HUDEP-2 (cell line): ENCODE measurements at regions not wholly inside any gene's neighbourhood (a gene's known extent, or its start where the extent isn't known, plus 50 kb on each side); places are given as distances from the start of the nearest gene placed in this dataset.

Source experiments
- DNase-seq, 76 experiments: peaks; one replicate each; lab custom pipeline; 2025; ENCODE audit not compliant: unreplicated experiment in 76 of 76; lab: John Stamatoyannopoulos, UW

- no peak for DNase-seq
Observed at GRCh38 chr5:123810253-123810652, 298.3 kb downstream of the CSNK1G3 start.

- DNase-seq: no peak
Observed at GRCh38 chr5:123809594-123810221, 297.7 kb downstream of the CSNK1G3 start.

GRCh38 chr5:123808461-123809380, 296.7 kb downstream of the CSNK1G3 start:
- no peak for DNase-seq

GRCh38 chr5:123807177-123807945, 295.4 kb downstream of the CSNK1G3 start:
- DNase-seq: no peak

GRCh38 chr5:123806644-123807043, 294.7 kb downstream of the CSNK1G3 start:
- no peak for DNase-seq

GRCh38 chr5:123805300-123805699, 293.3 kb downstream of the CSNK1G3 start:
- DNase-seq: no peak

GRCh38 chr5:123803359-123803758, 291.4 kb downstream of the CSNK1G3 start:
- DNase-seq: no peak

GRCh38 chr5:123802298-123802951, 290.4 kb downstream of the CSNK1G3 start:
- no peak for DNase-seq

GRCh38 chr5:123800640-123801039, 288.7 kb downstream of the CSNK1G3 start:
- no peak for DNase-seq

GRCh38 chr5:123795688-123796087, 283.7 kb downstream of the CSNK1G3 start:
- DNase-seq: no peak

- no peak for DNase-seq
Observed at GRCh38 chr5:123790226-123790625, 278.2 kb downstream of the CSNK1G3 start.

GRCh38 chr5:123787635-123788034, 275.7 kb downstream of the CSNK1G3 start:
- DNase-seq: no peak

- DNase-seq: no peak
Observed at GRCh38 chr5:123787136-123787535, 275.2 kb downstream of the CSNK1G3 start.

GRCh38 chr5:123786411-123786810, 274.4 kb downstream of the CSNK1G3 start:
- no peak for DNase-seq

GRCh38 chr5:123785162-123786071, 273.4 kb downstream of the CSNK1G3 start:
- no peak for DNase-seq

- no peak for DNase-seq
Observed at GRCh38 chr5:123783421-123783820, 271.4 kb downstream of the CSNK1G3 start.

- no peak for DNase-seq
Observed at GRCh38 chr5:123778641-123779040, 266.7 kb downstream of the CSNK1G3 start.

GRCh38 chr5:123776761-123777160, 264.8 kb downstream of the CSNK1G3 start:
- no peak for DNase-seq

GRCh38 chr5:123771715-123772114, 259.7 kb downstream of the CSNK1G3 start:
- DNase-seq: no peak

GRCh38 chr5:123763201-123763600, 251.2 kb downstream of the CSNK1G3 start:
- DNase-seq: no peak
